ENCODE measurements at regions not wholly inside any gene's neighbourhood (a gene's known extent, or its start where the extent isn't known, plus 50 kb on each side); places are given as distances from the start of the nearest gene placed in this dataset.

- no peak for DNase-seq
These were observed 406.4 kb downstream of the SNAPC1 start for GRCh38 chr14:62168564-62169155.

- peak; percentile 58 for DNase-seq
These were observed 417.3 kb downstream of the SNAPC1 start for GRCh38 chr14:62179367-62180018.

- no peak for DNase-seq
These were observed 419.4 kb downstream of the SNAPC1 start for GRCh38 chr14:62181591-62181990.

- DNase-seq: no peak
These were observed 422.9 kb downstream of the SNAPC1 start for GRCh38 chr14:62185078-62185477.

- no peak for DNase-seq
These were observed 425.0 kb downstream of the SNAPC1 start for GRCh38 chr14:62187265-62187664.

GRCh38 chr14:62189698-62190097 is 427.5 kb downstream of the SNAPC1 start:
- DNase-seq: no peak

- no peak for DNase-seq
These were observed 444.2 kb downstream of the SNAPC1 start for GRCh38 chr14:62206456-62206855.

- DNase-seq: no peak
These were observed 447.2 kb downstream of the SNAPC1 start for GRCh38 chr14:62209287-62209899.

GRCh38 chr14:62213516-62213915 is 451.3 kb downstream of the SNAPC1 start:
- DNase-seq: no peak

- DNase-seq: no peak
These were observed 453.9 kb downstream of the SNAPC1 start for GRCh38 chr14:62216121-62216520.

- no peak for DNase-seq
These were observed 472.6 kb downstream of the SNAPC1 start for GRCh38 chr14:62234849-62235248.

GRCh38 chr14:62244221-62244620 is 482.0 kb downstream of the SNAPC1 start:
- no peak for DNase-seq

GRCh38 chr14:62247266-62247665 is 485.0 kb downstream of the SNAPC1 start:
- peak; percentile 30 for DNase-seq

GRCh38 chr14:62251237-62251636 is 489.0 kb downstream of the SNAPC1 start:
- no peak for DNase-seq

- DNase-seq: no peak
These were observed 491.0 kb downstream of the SNAPC1 start for GRCh38 chr14:62253171-62253570.

- no peak for DNase-seq
These were observed 491.7 kb downstream of the SNAPC1 start for GRCh38 chr14:62253911-62254310.

GRCh38 chr14:62269204-62269603 is 507.0 kb downstream of the SNAPC1 start:
- DNase-seq: no peak

- DNase-seq: no peak
These were observed 508.0 kb downstream of the SNAPC1 start for GRCh38 chr14:62270236-62270635.

GRCh38 chr14:62280366-62280765 is 518.1 kb downstream of the SNAPC1 start:
- DNase-seq: no peak

- DNase-seq: no peak
These were observed 521.6 kb downstream of the SNAPC1 start for GRCh38 chr14:62283837-62284236.

GRCh38 chr14:62289471-62289870 is 527.3 kb downstream of the SNAPC1 start:
- no peak for DNase-seq

GRCh38 chr14:62301080-62301479 is 538.9 kb downstream of the SNAPC1 start:
- no peak for DNase-seq

- no peak for DNase-seq
These were observed 539.7 kb downstream of the SNAPC1 start for GRCh38 chr14:62301911-62302310.

GRCh38 chr14:62303437-62303836 is 541.2 kb downstream of the SNAPC1 start:
- no peak for DNase-seq

- DNase-seq: no peak
These were observed 542.0 kb downstream of the SNAPC1 start for GRCh38 chr14:62304257-62304656.
